ENCODE measurements at regions not wholly inside any gene's neighbourhood (a gene's known extent, or its start where the extent isn't known, plus 50 kb on each side); places are given as distances from the start of the nearest gene placed in this dataset.

- DNase-seq = no peak
Observed at GRCh38 chr7:41787651-41788350, 84.9 kb upstream of the INHBA start.

- no peak for DNase-seq
Observed at GRCh38 chr7:41786944-41787343, 84.1 kb upstream of the INHBA start.

GRCh38 chr7:41786404-41786803 is 83.5 kb upstream of the INHBA start:
- no peak for DNase-seq

- DNase-seq = no peak
Observed at GRCh38 chr7:41785840-41786239, 83.0 kb upstream of the INHBA start.

- no peak for DNase-seq
Observed at GRCh38 chr7:41785265-41785664, 82.4 kb upstream of the INHBA start.

GRCh38 chr7:41779918-41780317 is 77.0 kb upstream of the INHBA start:
- no peak for DNase-seq

- DNase-seq = no peak
Observed at GRCh38 chr7:41777894-41778596, 75.2 kb upstream of the INHBA start.

GRCh38 chr7:41774966-41775365 is 72.1 kb upstream of the INHBA start:
- no peak for DNase-seq

GRCh38 chr7:41773756-41774155 is 70.9 kb upstream of the INHBA start:
- DNase-seq = no peak

GRCh38 chr7:41771717-41772116 is 68.8 kb upstream of the INHBA start:
- DNase-seq = no peak

- DNase-seq = no peak
Observed at GRCh38 chr7:41769162-41769561, 66.3 kb upstream of the INHBA start.

GRCh38 chr7:41763626-41764025 is 60.7 kb upstream of the INHBA start:
- DNase-seq = no peak

- no peak for DNase-seq
Observed at GRCh38 chr7:41762641-41763040, 59.8 kb upstream of the INHBA start.

- no peak for DNase-seq
Observed at GRCh38 chr7:41760293-41760692, 57.4 kb upstream of the INHBA start.

- DNase-seq = no peak
Observed at GRCh38 chr7:41758321-41758720, 55.4 kb upstream of the INHBA start.

GRCh38 chr7:41756650-41757182 is 53.8 kb upstream of the INHBA start:
- no peak for DNase-seq

- no peak for DNase-seq
Observed at GRCh38 chr7:41755096-41755495, 52.2 kb upstream of the INHBA start.

GRCh38 chr7:41754046-41754445 is 51.2 kb upstream of the INHBA start:
- DNase-seq = no peak

Measured in NK-92 treated with Interleukin-12 subunit alpha and Interleukin-12 subunit beta, amount 100 ng/mL, for 24 hours (cell line).